Progenitor cell of endocrine pancreas (in vitro differentiated cells): ENCODE measurements at regions not wholly inside any gene's neighbourhood (a gene's known extent, or its start where the extent isn't known, plus 50 kb on each side); places are given as distances from the start of the nearest gene placed in this dataset.

Experiments used
- DNase-seq: peaks from one replicate; pipeline ENCODE4 v3.0.0; 2021; ENCODE audit warnings: low spot score; ENCODE audit not compliant: unreplicated experiment
- H3K27ac Mint-ChIP-seq: 2 replicates; pipeline ENCODE4 v1.8.0; 2021; ENCODE audit warnings: mild to moderate bottlenecking, moderate library complexity, mixed read lengths
- H3K27me3 Mint-ChIP-seq: 2 replicates; pipeline ENCODE4 v1.8.0; 2021; ENCODE audit warnings: mixed read lengths
- H3K36me3 Mint-ChIP-seq: 2 replicates; pipeline ENCODE4 v1.8.0; 2022; ENCODE audit warnings: mixed read lengths; ENCODE audit not compliant: insufficient read depth
- H3K4me1 Mint-ChIP-seq: 2 replicates; pipeline ENCODE4 v1.8.0; 2021; ENCODE audit warnings: low read depth, mixed read lengths
- H3K4me3 Mint-ChIP-seq: 2 replicates; pipeline ENCODE4 v1.8.0; 2021; ENCODE audit warnings: low read depth, mild to moderate bottlenecking, moderate library complexity, mixed read lengths
- H3K9me3 Mint-ChIP-seq: 2 replicates; pipeline ENCODE4 v1.8.0; 2021; ENCODE audit warnings: low read depth, mixed read lengths
- CTCF ChIP-seq: fragments of 200-600 bp; sonication (generic); IDR thresholded peaks from one replicate; pipeline ENCODE4 v1.5.0; 2021; ENCODE audit warnings: antibody characterized with exemption, mild to moderate bottlenecking; ENCODE audit not compliant: unreplicated experiment

GRCh38 chr4:8697826-8698225 lies 105.3 kb downstream of the CPZ start:
- H3K27ac Mint-ChIP-seq, result no peak overlapping the region
- no peak for DNase-seq
- no peak for TF ChIP-seq CTCF
- H3K4me1 Mint-ChIP-seq, result peaks cover 3% of the 10 kb centered on the region
- H3K27me3 Mint-ChIP-seq, result peaks cover 44% of the 10 kb centered on the region
- no peaks in the 10 kb centered on the region for H3K36me3 Mint-ChIP-seq
- H3K4me3 Mint-ChIP-seq, result no peak overlapping the region
- peaks cover 10% of the 10 kb centered on the region for H3K9me3 Mint-ChIP-seq

- H3K4me1 Mint-ChIP-seq, result peaks cover 3% of the 10 kb centered on the region
- H3K4me3 Mint-ChIP-seq, result no peak overlapping the region
- no peak overlapping the region for H3K27ac Mint-ChIP-seq
- no peak for DNase-seq
- H3K36me3 Mint-ChIP-seq, result no peaks in the 10 kb centered on the region
- no peak for TF ChIP-seq CTCF
- peaks cover 43% of the 10 kb centered on the region for H3K27me3 Mint-ChIP-seq
- H3K9me3 Mint-ChIP-seq, result peaks cover 10% of the 10 kb centered on the region
These were observed 104.0 kb downstream of the CPZ start for GRCh38 chr4:8696369-8697127.

GRCh38 chr4:8695237-8696219 lies 103.0 kb downstream of the CPZ start:
- peaks cover 10% of the 10 kb centered on the region for H3K9me3 Mint-ChIP-seq
- peaks cover 3% of the 10 kb centered on the region for H3K4me1 Mint-ChIP-seq
- no peaks in the 10 kb centered on the region for H3K36me3 Mint-ChIP-seq
- no peak overlapping the region for H3K27ac Mint-ChIP-seq
- H3K4me3 Mint-ChIP-seq, result no peak overlapping the region
- DNase-seq, result no peak
- peaks cover 46% of the 10 kb centered on the region for H3K27me3 Mint-ChIP-seq
- no peak for TF ChIP-seq CTCF

- no peak overlapping the region for H3K4me3 Mint-ChIP-seq
- H3K36me3 Mint-ChIP-seq, result no peaks in the 10 kb centered on the region
- H3K27me3 Mint-ChIP-seq, result peaks cover 50% of the 10 kb centered on the region
- TF ChIP-seq CTCF, result no peak
- H3K9me3 Mint-ChIP-seq, result peaks cover 10% of the 10 kb centered on the region
- no peaks in the 10 kb centered on the region for H3K4me1 Mint-ChIP-seq
- no peak overlapping the region for H3K27ac Mint-ChIP-seq
- DNase-seq, result no peak
These were observed 102.1 kb downstream of the CPZ start for GRCh38 chr4:8694651-8695151.

- Mint-ChIP-seq H3K27ac (no peak overlapping the region), H3K4me1 (no peaks in the 10 kb centered on the region), H3K4me3 (no peak overlapping the region), H3K27me3 (peaks cover 54% of the 10 kb centered on the region), H3K9me3 (peaks cover 10% of the 10 kb centered on the region), H3K36me3 (no peaks in the 10 kb centered on the region)
- TF ChIP-seq CTCF, result no peak
- no peak for DNase-seq
These were observed 101.7 kb downstream of the CPZ start for GRCh38 chr4:8694226-8694625.
